ENCODE measurements at regions not wholly inside any gene's neighbourhood (a gene's known extent, or its start where the extent isn't known, plus 50 kb on each side); places are given as distances from the start of the nearest gene placed in this dataset.

GRCh38 chr4:38559374-38559773 lies 104.6 kb upstream of the KLF3 start:
- TF ChIP-seq EZH2 (IDR thresholded peaks at IDR 0.05; ENCODE audit: borderline replicate concordance, low read length) (no peak), CTCF (IDR thresholded peaks at IDR 0.05; ENCODE audit: low read length) (no peak)

Data from OCI-LY1 (cell line).